ENCODE measurements at regions not wholly inside any gene's neighbourhood (a gene's known extent, or its start where the extent isn't known, plus 50 kb on each side); places are given as distances from the start of the nearest gene placed in this dataset.

DNA sequence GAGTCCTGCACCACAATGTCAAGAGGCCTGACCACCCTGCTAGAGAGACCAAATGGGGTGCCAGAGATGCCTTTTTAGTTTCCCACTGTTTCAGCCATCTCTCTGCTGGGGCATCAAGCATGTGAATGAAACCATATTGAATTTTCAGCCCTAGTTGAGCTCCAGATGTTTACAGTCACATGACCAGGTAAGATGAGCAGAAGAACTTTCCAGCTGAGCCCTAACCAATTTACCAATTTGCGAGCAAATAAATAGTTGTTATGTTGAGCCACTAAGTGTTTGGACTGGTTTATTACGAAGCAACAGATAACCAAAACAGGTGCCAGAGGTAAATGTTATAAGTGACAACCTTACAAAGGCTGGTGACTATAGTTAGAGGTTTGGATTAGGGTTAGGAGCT lies 209.1 kb upstream of the CCL2 start:
- TF ChIP-seq, protein P1, sequence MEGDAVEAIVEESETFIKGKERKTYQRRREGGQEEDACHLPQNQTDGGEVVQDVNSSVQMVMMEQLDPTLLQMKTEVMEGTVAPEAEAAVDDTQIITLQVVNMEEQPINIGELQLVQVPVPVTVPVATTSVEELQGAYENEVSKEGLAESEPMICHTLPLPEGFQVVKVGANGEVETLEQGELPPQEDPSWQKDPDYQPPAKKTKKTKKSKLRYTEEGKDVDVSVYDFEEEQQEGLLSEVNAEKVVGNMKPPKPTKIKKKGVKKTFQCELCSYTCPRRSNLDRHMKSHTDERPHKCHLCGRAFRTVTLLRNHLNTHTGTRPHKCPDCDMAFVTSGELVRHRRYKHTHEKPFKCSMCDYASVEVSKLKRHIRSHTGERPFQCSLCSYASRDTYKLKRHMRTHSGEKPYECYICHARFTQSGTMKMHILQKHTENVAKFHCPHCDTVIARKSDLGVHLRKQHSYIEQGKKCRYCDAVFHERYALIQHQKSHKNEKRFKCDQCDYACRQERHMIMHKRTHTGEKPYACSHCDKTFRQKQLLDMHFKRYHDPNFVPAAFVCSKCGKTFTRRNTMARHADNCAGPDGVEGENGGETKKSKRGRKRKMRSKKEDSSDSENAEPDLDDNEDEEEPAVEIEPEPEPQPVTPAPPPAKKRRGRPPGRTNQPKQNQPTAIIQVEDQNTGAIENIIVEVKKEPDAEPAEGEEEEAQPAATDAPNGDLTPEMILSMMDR (IDR thresholded peaks at IDR 0.05; ENCODE audit: low read depth, low read length), result no peak
- TF ChIP-seq EZH2phosphoT487 (IDR thresholded peaks at IDR 0.05; ENCODE audit: low read depth), result no peak

Measured in OCI-LY3 (cell line).